Heart left ventricle (tissue), 16 donors: ENCODE measurements at regions not wholly inside any gene's neighbourhood (a gene's known extent, or its start where the extent isn't known, plus 50 kb on each side); places are given as distances from the start of the nearest gene placed in this dataset.

Experiments
- ATAC-seq, 4 donors: fragments of 200-7000 bp; cut with Tn5 transposase; one replicate each; pipeline ENCODE4 v1.9.1; 2020 to 2022; ENCODE audit warnings: moderate library complexity in 4 of 4, mild to moderate bottlenecking in 3 of 4, moderate number of reproducible peaks in 1 of 4
- DNase-seq, 5 donors: peaks; one replicate each; pipeline ENCODE4 v3.0.0-alpha.2; 2020
- H3K27ac ChIP-seq, 12 donors: fragments of 200-600 bp; sonication (generic) in 4 of 12; one replicate each; pipeline versions ENCODE4 v1.5.0 to v1.8.0; 2016 to 2022; ENCODE audit warnings: mild to moderate bottlenecking in 2 of 12
- H3K27me3 ChIP-seq, 9 donors: fragments of 200-600 bp; sonication (generic) in 2 of 9; one replicate each; pipeline versions ENCODE4 v1.5.1 to v1.8.0; 2016 to 2022; ENCODE audit warnings: mild to moderate bottlenecking in 3 of 9
- H3K36me3 ChIP-seq, 9 donors: fragments of 200-600 bp; sonication (generic) in 2 of 9; one replicate each; pipeline versions ENCODE4 v1.5.0 to v1.8.0; 2018 to 2022; ENCODE audit warnings: mild to moderate bottlenecking in 2 of 9
- H3K4me1 ChIP-seq, 12 donors: fragments of 200-600 bp; sonication (generic) in 4 of 12; one replicate each; pipeline versions ENCODE4 v1.5.0 to v1.8.0; 2016 to 2022; ENCODE audit warnings: mild to moderate bottlenecking in 3 of 12
- H3K4me3 ChIP-seq, 12 donors: fragments of 200-600 bp; sonication (generic) in 4 of 12; one replicate each; pipeline versions ENCODE4 v1.5.0 to v1.8.0; 2017 to 2022; ENCODE audit warnings: mild to moderate bottlenecking in 9 of 12, moderate library complexity in 4 of 12
- H3K9me3 ChIP-seq, 12 donors: fragments of 200-600 bp; sonication (generic) in 4 of 12; one replicate each; pipeline versions ENCODE4 v1.5.0 to v1.8.0; 2016 to 2022; ENCODE audit warnings: mild to moderate bottlenecking in 1 of 12
- POLR2A ChIP-seq, 2 donors: fragments of 450-650 bp; IDR thresholded peaks; one replicate each; pipeline ENCODE4 v1.6.1; 2017; ENCODE audit warnings: antibody characterized with exemption in 2 of 2, mild to moderate bottlenecking in 2 of 2, moderate library complexity in 2 of 2
- WGBS, 4 donors: extraction: QIAGEN DNeasy Blood & Tissue Kit in 2 of 4; methylation state at CpG; one replicate each; pipeline versions ENCODE4 v1.1.5 to v1.1.7; 2013 to 2018; 5-methylcytosine and 5-hydroxymethylcytosine counted together
- intact Hi-C, 10 donors: fragments of 100-400 bp; cut with DNase I; formaldehyde crosslinking; loops; one replicate each; pipeline versions ENCODE4 v1.11.1 to v1.14.2; 2022
- TF ChIP-seq, protein P1 (sequence below), 12 donors: fragments of 200-600 bp; sonication (generic) in 4 of 12; IDR thresholded peaks; one replicate each; pipeline versions ENCODE4 v1.5.0 to v1.8.0; 2018 to 2022; ENCODE audit warnings: antibody characterized with exemption in 12 of 12, mild to moderate bottlenecking in 5 of 12
- donor health status: ischemic (EF 13 %, LVEDD 7.1; RV severe dilation, severe dysfunction).
- donor health status: healthy with polysubstance abuse.
- donor health status: DM: no; HTN: yes; CAD: no.
- donor health status: DM: no; HTN: no; CAD: no.
- donor health status: ischemic (EF 25% LVEDD 6.9; RV normal size, moderate dysfunction).
- donor health status: ischemic (EF 25% LVEDD 5.7; RV mildly dilated, moderate dysfunction).
- donor health status: healthy.
- donor health status: DM: yes; HTN: yes; CAD: no.
- donor health status: ischemic (EF 35%, LVEDD 5.7; RV mildly dilated, moderate dysfunction).
- donor health status: nonischemic (EF 11% LVEDD 7.7; RV severe dilation, severe dysfunction).
- donor health status: DM: yes; HTN: yes; CAD: no.
- donor health status: PGD.
- donor health status: ischemic (EF 29% LVEDD 5.4; RV normal size, mild dysfunction).
- donor health status: nonischemic (EF 23%, LVEDD 6.1; RV moderate dilation, normal function).

- DNase-seq = no peak
- H3K27ac ChIP-seq = peak overlapping the region in 1 of 12 donors; percentile 16
- intact Hi-C loops = no loop called here
- no peaks in the 10 kb centered on the region for H3K27me3 ChIP-seq
- no peaks in the 10 kb centered on the region for H3K36me3 ChIP-seq
- TF ChIP-seq POLR2A (IDR thresholded peaks at IDR 0.05) = no peak
- TF ChIP-seq, protein P1, sequence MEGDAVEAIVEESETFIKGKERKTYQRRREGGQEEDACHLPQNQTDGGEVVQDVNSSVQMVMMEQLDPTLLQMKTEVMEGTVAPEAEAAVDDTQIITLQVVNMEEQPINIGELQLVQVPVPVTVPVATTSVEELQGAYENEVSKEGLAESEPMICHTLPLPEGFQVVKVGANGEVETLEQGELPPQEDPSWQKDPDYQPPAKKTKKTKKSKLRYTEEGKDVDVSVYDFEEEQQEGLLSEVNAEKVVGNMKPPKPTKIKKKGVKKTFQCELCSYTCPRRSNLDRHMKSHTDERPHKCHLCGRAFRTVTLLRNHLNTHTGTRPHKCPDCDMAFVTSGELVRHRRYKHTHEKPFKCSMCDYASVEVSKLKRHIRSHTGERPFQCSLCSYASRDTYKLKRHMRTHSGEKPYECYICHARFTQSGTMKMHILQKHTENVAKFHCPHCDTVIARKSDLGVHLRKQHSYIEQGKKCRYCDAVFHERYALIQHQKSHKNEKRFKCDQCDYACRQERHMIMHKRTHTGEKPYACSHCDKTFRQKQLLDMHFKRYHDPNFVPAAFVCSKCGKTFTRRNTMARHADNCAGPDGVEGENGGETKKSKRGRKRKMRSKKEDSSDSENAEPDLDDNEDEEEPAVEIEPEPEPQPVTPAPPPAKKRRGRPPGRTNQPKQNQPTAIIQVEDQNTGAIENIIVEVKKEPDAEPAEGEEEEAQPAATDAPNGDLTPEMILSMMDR (IDR thresholded peaks at IDR 0.05) = no peak
- WGBS, 4 donors = 83 to 85% (median 83%) methylated on average over 12 of the region's 12 CpGs
- no peak overlapping the region for H3K4me3 ChIP-seq
- no peak for ATAC-seq
- no peaks in the 10 kb centered on the region for H3K9me3 ChIP-seq
- peaks cover 0 to 46% (median 17%) of the 10 kb centered on the region in 12 donors for H3K4me1 ChIP-seq
These were observed 164.2 kb upstream of the ITGB1 start for GRCh38 chr10:33122014-33122809.

GRCh38 chr10:33120700-33121099, 162.7 kb upstream of the ITGB1 start:
- intact Hi-C loops = no loop called here
- DNase-seq (no peak), ATAC-seq (no peak)
- Histone ChIP-seq H3K9me3 (no peaks in the 10 kb centered on the region), H3K27me3 (no peaks in the 10 kb centered on the region), H3K27ac (peak overlapping the region in 1 of 12 donors; percentile 34), H3K4me3 (no peak overlapping the region), H3K4me1 (peaks cover 0 to 44% (median 11%) of the 10 kb centered on the region in 12 donors), H3K36me3 (no peaks in the 10 kb centered on the region)
- TF ChIP-seq, protein P1 (IDR thresholded peaks at IDR 0.05) = no peak
- no peak for TF ChIP-seq POLR2A (IDR thresholded peaks at IDR 0.05)
- WGBS, 4 donors = 96 to 100% (median 96%) methylated on average over 2 of the region's 2 CpGs

DNA sequence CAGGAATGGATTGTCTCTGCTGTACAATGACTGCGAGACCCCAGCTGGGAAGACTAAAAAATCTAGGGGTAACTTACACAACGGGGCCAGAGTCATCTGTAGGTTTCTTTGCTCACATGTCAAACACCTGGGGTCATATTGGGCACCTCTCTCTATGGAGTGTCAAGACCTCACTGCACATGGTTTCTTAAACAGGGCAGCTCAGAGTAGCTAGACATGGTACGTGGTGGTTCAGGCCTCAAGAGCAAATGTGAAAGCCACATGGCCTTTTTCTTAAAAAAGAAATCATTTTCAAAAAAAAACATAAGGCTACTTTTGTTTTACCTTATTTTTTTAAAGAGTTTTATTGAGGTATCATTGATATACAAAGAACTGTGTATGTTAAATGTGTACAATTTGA, 162.2 kb upstream of the ITGB1 start:
- DNase-seq (no peak), ATAC-seq (no peak)
- Histone ChIP-seq H3K27ac (peak overlapping the region in 1 of 12 donors; percentile 34), H3K4me3 (no peak overlapping the region), H3K9me3 (no peaks in the 10 kb centered on the region), H3K27me3 (no peaks in the 10 kb centered on the region), H3K36me3 (no peaks in the 10 kb centered on the region), H3K4me1 (peaks cover 0 to 42% (median 7%) of the 10 kb centered on the region in 12 donors)
- intact Hi-C loops = no loop called here
- 86 to 94% (median 90%) methylated on average over 3 of the region's 3 CpGs for WGBS, 4 donors
- TF ChIP-seq, protein P1 (IDR thresholded peaks at IDR 0.05) = no peak
- no peak for TF ChIP-seq POLR2A (IDR thresholded peaks at IDR 0.05)

- intact Hi-C loops = loop anchor here in 7 of 10 donors (2.0 to 10.0 kb wide), 5 partner anchors 37 to 1519 kb away; partner anchors contain the start of gene NRP1 (in 1 of the 7)
- H3K4me3 ChIP-seq = no peak overlapping the region
- no peaks in the 10 kb centered on the region for H3K27me3 ChIP-seq
- 88 to 96% (median 94%) methylated on average over 6 of the region's 6 CpGs for WGBS, 4 donors
- H3K4me1 ChIP-seq = peaks cover 0 to 50% (median 11%) of the 10 kb centered on the region in 12 donors
- peak in 1 of 5 donors; percentile 60 for DNase-seq
- no peak for TF ChIP-seq POLR2A (IDR thresholded peaks at IDR 0.05)
- TF ChIP-seq, protein P1 (IDR thresholded peaks at IDR 0.05) = no peak
- no peak for ATAC-seq
- H3K9me3 ChIP-seq = no peaks in the 10 kb centered on the region
- H3K27ac ChIP-seq = peak overlapping the region in 1 of 12 donors; percentile 73
- H3K36me3 ChIP-seq = no peaks in the 10 kb centered on the region
These were observed 159.8 kb upstream of the ITGB1 start for GRCh38 chr10:33117816-33118215.
